Kidney (tissue), 13 donors: ENCODE measurements at regions not wholly inside any gene's neighbourhood (a gene's known extent, or its start where the extent isn't known, plus 50 kb on each side); places are given as distances from the start of the nearest gene placed in this dataset.
"Not testable (repeated sequence)": the region's sequence is repeated elsewhere in the genome, so short reads cannot be mapped to it uniquely, and the experiment has no call there.

Source experiments
- DNase-seq, 5 donors: peaks; one replicate each; pipeline ENCODE4 v3.0.0-alpha.2; 2013 to 2020
- FAIRE-seq: peaks from 2 replicates; lab custom pipeline; 2012; peaks lifted over from hg19 to GRCh38; lab: Jason Lieb, UNC
- H3K27ac ChIP-seq, 2 donors: one replicate each; pipeline ENCODE4 v1.7.0; 2013; ENCODE audit warnings: low read depth in 2 of 2, low read length in 2 of 2, inconsistent platforms in 1 of 2
- H3K27me3 ChIP-seq: one replicate; pipeline ENCODE4 v1.7.1; 2013; ENCODE audit warnings: low read length, inconsistent platforms; ENCODE audit not compliant: control insufficient read depth, insufficient read depth
- H3K36me3 ChIP-seq, 3 donors: one replicate each; pipeline versions ENCODE4 v1.7.0 to v1.7.1; 2013; ENCODE audit warnings: low read length in 3 of 3, control low read depth in 1 of 3, inconsistent platforms in 1 of 3; ENCODE audit not compliant: insufficient read depth in 3 of 3, control insufficient read depth in 2 of 3
- H3K4me1 ChIP-seq, 3 donors: one replicate each; pipeline versions ENCODE4 v1.7.0 to v1.7.1; 2013; ENCODE audit warnings: low read length in 3 of 3, inconsistent platforms in 1 of 3, low read depth in 1 of 3; ENCODE audit not compliant: control insufficient read depth in 2 of 3, insufficient read depth in 2 of 3
- H3K4me3 ChIP-seq, 3 donors: one replicate each; pipeline versions ENCODE4 v1.7.0 to v1.8.1; 2013; ENCODE audit warnings: low read length in 3 of 3, control low read depth in 1 of 3, inconsistent platforms in 1 of 3
- H3K9ac ChIP-seq, 3 donors: one replicate each; pipeline versions ENCODE4 v1.7.0 to v1.7.1; 2013; ENCODE audit warnings: low read length in 3 of 3, control low read depth in 1 of 3, inconsistent platforms in 1 of 3
- H3K9me3 ChIP-seq, 3 donors: one replicate each; pipeline versions ENCODE4 v1.7.0 to v1.7.1; 2013; ENCODE audit warnings: low read length in 3 of 3, control low read depth in 1 of 3, inconsistent platforms in 1 of 3; ENCODE audit not compliant: control insufficient read depth in 2 of 3, insufficient read depth in 1 of 3
- CTCF ChIP-seq: IDR thresholded peaks from 3 replicates; pipeline ENCODE4 v1.5.1; 2012; ENCODE audit warnings: mild to moderate bottlenecking, moderate library complexity, borderline replicate concordance; ENCODE audit not compliant: insufficient read depth; ENCODE audit errors: extremely low read depth
- intact Hi-C: fragments of 100-400 bp; cut with DNase I; formaldehyde crosslinking; loops from one replicate; pipeline ENCODE4 v1.11.1; 2022
- donor health status: control.
- donor health status: control.
- donor health status: control.
- donor health status: control.
- donor health status: control.
- donor health status: DM: yes; HTN: yes; CAD: no.
- donor health status: Normal renal cell carcinoma (clear cell type).

DNA sequence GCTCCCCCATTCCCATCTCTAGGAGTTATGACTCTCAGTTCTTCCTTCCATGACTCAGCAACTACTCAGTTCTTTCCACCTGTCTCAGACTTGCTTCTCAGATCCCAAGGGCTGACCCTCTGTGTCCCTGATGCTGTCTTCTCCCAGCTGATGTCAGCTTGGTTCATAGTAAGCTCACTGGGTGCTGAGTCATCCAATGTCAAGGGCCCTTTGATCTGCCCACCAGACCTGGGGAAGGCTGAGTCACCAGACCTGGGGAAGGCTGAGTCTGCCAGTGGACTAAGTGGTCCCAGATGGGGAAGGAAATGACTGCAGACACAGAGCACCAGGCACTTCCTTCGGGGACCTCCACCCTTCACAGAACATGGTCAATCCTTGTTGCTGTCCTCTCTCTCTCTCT lies 76.1 kb upstream of the ZEB1 start:
- Histone ChIP-seq H3K36me3 (no peaks in the 10 kb centered on the region), H3K27me3 (no peaks in the 10 kb centered on the region), H3K4me3 (no peak overlapping the region), H3K4me1 (no peaks in the 10 kb centered on the region), H3K27ac (no peak overlapping the region), H3K9ac (no peak overlapping the region), H3K9me3 (no peaks in the 10 kb centered on the region)
- DNase-seq, result no peak
- intact Hi-C loops, result no loop called here
- no peak for FAIRE-seq
- no peak for TF ChIP-seq CTCF

DNA sequence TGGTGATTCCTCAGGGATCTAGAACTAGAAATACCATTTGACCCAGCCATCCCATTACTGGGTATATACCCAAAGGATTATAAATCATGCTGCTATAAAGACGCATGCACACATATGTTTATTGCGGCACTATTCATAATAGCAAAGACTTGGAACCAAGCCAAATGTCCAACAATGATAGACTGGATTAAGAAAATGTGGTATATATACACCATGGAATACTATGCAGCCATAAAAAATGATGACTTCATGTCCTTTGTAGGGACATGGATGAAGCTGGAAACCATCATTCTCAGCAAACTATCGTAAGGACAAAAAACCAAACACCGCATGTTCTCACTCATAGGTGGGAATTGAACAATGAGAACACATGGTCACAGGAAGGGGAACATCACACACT lies 67.9 kb upstream of the ZEB1 start:
- intact Hi-C loops, result not testable (repeated sequence)

DNA sequence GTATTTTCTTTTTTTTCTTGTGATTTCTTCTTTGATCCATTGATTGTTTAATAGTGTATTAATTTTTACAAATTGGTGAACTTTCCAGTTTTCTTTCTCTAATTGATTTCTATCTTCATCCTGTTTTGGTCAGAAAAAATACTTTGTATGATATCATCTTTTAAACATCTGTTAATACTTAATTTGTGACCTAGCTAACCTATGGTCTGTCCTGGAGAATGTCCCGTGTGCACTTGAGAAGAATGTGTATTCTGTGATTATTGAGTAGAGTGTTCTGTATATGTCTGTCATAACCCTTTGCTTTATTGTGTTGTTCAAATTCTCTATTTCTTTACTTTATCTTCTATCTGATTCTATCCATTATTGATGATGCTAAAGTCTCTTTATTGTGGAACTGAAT lies 65.8 kb upstream of the ZEB1 start:
- DNase-seq (no peak), FAIRE-seq (no peak)
- Histone ChIP-seq H3K9me3 (no peaks in the 10 kb centered on the region), H3K9ac (no peak overlapping the region), H3K27me3 (no peaks in the 10 kb centered on the region), H3K4me3 (no peak overlapping the region), H3K4me1 (no peaks in the 10 kb centered on the region), H3K27ac (no peak overlapping the region), H3K36me3 (no peaks in the 10 kb centered on the region)
- intact Hi-C loops, result no loop called here
- TF ChIP-seq CTCF, result no peak

More for the DNA sequence above, 67.9 kb upstream of the ZEB1 start:
- H3K36me3 ChIP-seq, H3K4me1 ChIP-seq, DNase-seq, FAIRE-seq, H3K27me3 ChIP-seq, H3K4me3 ChIP-seq, H3K9me3 ChIP-seq, H3K9ac ChIP-seq, H3K27ac ChIP-seq: not testable (repeated sequence)

DNA sequence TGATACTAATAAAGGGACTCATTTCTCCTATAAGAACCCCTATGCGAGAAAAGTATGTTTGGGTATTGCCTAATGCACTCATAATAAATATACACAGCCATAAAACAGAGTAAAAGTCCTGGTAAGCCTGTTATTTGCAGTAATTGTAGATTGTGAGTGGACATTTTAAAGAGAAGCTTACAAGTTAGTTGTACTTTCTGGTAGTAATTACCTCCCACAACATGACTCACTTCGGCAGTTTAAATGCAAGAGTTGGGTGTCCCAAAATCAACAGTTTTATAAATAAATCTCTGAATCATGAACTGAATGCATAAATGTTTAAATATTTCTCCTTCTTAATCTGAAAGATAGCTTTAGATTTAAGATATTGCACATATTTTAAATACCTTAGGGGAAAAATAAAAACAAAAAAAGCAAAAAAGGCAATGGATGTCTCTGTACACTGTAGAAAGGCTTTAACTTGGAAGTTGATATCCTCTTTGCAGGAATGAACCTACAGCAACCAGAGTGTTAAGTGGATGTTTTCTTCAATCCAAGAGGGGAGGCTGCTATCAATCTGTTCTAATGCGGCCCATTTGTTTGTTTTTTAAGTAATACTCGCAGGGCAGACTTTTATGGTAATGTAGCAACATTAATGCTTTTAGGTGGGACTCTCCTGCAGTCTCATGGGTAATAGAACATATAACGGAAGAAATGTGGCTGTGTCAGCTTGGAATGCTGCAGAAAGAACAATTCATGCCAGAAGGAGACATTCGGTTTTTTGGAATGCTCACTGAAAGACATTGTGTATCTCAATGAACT lies 57.3 kb upstream of the ZEB1 start:
- no peak for TF ChIP-seq CTCF
- no peaks in the 10 kb centered on the region for H3K9me3 ChIP-seq
- H3K36me3 ChIP-seq, result no peaks in the 10 kb centered on the region
- intact Hi-C loops, result no loop called here
- no peak overlapping the region for H3K9ac ChIP-seq
- H3K4me1 ChIP-seq, result peaks cover 0 to 2% (median 0%) of the 10 kb centered on the region in 3 donors
- H3K4me3 ChIP-seq, result peak overlapping the region in 1 of 3 donors; percentile 17
- H3K27ac ChIP-seq, result no peak overlapping the region
- FAIRE-seq (no peak), DNase-seq (peak in 3 of 5 donors; percentile 19 to 83 (median 78))
- no peaks in the 10 kb centered on the region for H3K27me3 ChIP-seq
